Activated T-helper 1 cell treated with anti-CD3 and anti-CD28 coated beads, Interleukin-12 subunit alpha, Interleukin-12 subunit beta, Interleukin-2, Interleukin-4 antibody, amounts not matched to agents 30 ng/mL and 10 ng/mL and 1 ng/mL, durations not matched to agents 14 hours and 24 hours and 36 hours (primary cell): ENCODE measurements at regions not wholly inside any gene's neighbourhood (a gene's known extent, or its start where the extent isn't known, plus 50 kb on each side); places are given as distances from the start of the nearest gene placed in this dataset.

Experiments
- DNase-seq: peaks from one replicate; pipeline ENCODE4 v3.0.0; 2021; ENCODE audit warnings: low spot score
- H3K27ac Mint-ChIP-seq: one replicate; pipeline ENCODE4 v1.8.0; 2021; ENCODE audit warnings: mild to moderate bottlenecking, mixed read lengths
- H3K27me3 Mint-ChIP-seq: one replicate; pipeline ENCODE4 v1.8.0; 2022; ENCODE audit warnings: mild to moderate bottlenecking, moderate library complexity, mixed read lengths; ENCODE audit not compliant: insufficient read depth
- H3K36me3 Mint-ChIP-seq: one replicate; pipeline ENCODE4 v1.8.0; 2021; ENCODE audit warnings: low read depth, mixed read lengths
- H3K4me1 Mint-ChIP-seq: one replicate; pipeline ENCODE4 v1.8.0; 2021; ENCODE audit warnings: low read depth, mixed read lengths
- H3K4me3 Mint-ChIP-seq: one replicate; pipeline ENCODE4 v1.8.0; 2021; ENCODE audit warnings: mild to moderate bottlenecking, moderate library complexity, mixed read lengths
- H3K9me3 Mint-ChIP-seq: one replicate; pipeline ENCODE4 v1.8.0; 2021; ENCODE audit warnings: mixed read lengths
- intact Hi-C: fragments of 100-400 bp; cut with micrococcal nuclease; formaldehyde crosslinking; loops from one replicate; pipeline ENCODE4 v1.15.1; 2024

- DNase-seq: no peak
- Mint-ChIP-seq H3K9me3 (no peaks in the 10 kb centered on the region), H3K27ac (no peak overlapping the region), H3K27me3 (no peaks in the 10 kb centered on the region), H3K4me1 (no peaks in the 10 kb centered on the region), H3K4me3 (no peak overlapping the region), H3K36me3 (no peaks in the 10 kb centered on the region)
- intact Hi-C loops: no loop called here
Measured at GRCh38 chr2:206845877-206846276, 80.5 kb downstream of the FASTKD2 start.

GRCh38 chr2:206846331-206846730 is 80.9 kb downstream of the FASTKD2 start:
- intact Hi-C loops: no loop called here
- Mint-ChIP-seq H3K4me1 (no peaks in the 10 kb centered on the region), H3K27me3 (no peaks in the 10 kb centered on the region), H3K4me3 (no peak overlapping the region), H3K36me3 (no peaks in the 10 kb centered on the region), H3K27ac (no peak overlapping the region), H3K9me3 (no peaks in the 10 kb centered on the region)
- DNase-seq: no peak

GRCh38 chr2:206846981-206847834 is 81.8 kb downstream of the FASTKD2 start:
- no peaks in the 10 kb centered on the region for H3K4me1 Mint-ChIP-seq
- no peak for DNase-seq
- H3K27ac Mint-ChIP-seq: no peak overlapping the region
- intact Hi-C loops: no loop called here
- no peaks in the 10 kb centered on the region for H3K36me3 Mint-ChIP-seq
- H3K4me3 Mint-ChIP-seq: no peak overlapping the region
- H3K9me3 Mint-ChIP-seq: no peaks in the 10 kb centered on the region
- no peaks in the 10 kb centered on the region for H3K27me3 Mint-ChIP-seq

GRCh38 chr2:206850369-206850768 is 85.0 kb downstream of the FASTKD2 start:
- Mint-ChIP-seq H3K9me3 (no peaks in the 10 kb centered on the region), H3K27me3 (no peaks in the 10 kb centered on the region), H3K36me3 (no peaks in the 10 kb centered on the region), H3K4me1 (no peaks in the 10 kb centered on the region), H3K27ac (no peak overlapping the region), H3K4me3 (no peak overlapping the region)
- DNase-seq: no peak
- intact Hi-C loops: no loop called here

DNA sequence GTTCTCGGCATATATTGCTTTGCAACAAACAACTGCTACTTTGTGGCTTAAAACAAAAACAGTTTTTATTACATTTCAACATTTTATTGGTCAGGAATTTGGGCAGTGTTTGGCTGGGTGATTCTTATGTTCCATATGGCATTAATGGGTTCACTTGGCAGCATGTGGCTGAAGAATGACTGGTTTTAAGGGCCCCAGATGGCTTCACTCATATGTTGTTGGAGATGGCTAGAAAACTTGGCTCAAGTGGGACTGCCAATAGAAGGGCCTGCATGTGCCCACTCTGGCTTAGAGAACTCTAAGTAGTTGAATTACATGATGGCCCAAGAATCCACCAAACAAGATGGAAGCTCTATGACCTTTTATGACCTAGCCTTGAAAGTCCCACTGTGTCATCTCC is 86.1 kb downstream of the FASTKD2 start:
- H3K4me1 Mint-ChIP-seq: no peaks in the 10 kb centered on the region
- no peaks in the 10 kb centered on the region for H3K9me3 Mint-ChIP-seq
- H3K4me3 Mint-ChIP-seq: no peak overlapping the region
- intact Hi-C loops: no loop called here
- no peak overlapping the region for H3K27ac Mint-ChIP-seq
- no peaks in the 10 kb centered on the region for H3K27me3 Mint-ChIP-seq
- DNase-seq: no peak
- no peaks in the 10 kb centered on the region for H3K36me3 Mint-ChIP-seq

DNA sequence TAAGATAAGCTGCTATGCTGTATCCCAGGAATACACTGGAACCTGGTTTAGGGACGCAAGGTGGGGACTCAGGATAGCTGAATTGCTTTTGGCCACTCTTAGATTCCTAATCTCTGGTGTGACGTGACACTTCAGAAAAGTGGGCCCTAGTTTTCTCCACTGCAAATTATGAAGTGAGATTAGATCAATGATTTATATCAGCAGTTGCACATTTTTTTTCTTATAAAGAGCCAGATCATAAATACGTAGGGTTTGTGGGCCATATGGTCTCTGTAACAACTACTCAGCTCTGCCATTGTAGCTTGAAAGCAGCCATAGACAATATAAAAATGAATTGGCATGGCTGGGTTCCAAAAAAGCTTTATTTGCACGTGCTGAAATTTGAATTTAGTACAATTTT is 85.4 kb upstream of the CPO start:
- DNase-seq: no peak
- Mint-ChIP-seq H3K4me3 (no peak overlapping the region), H3K9me3 (no peaks in the 10 kb centered on the region), H3K27me3 (no peaks in the 10 kb centered on the region), H3K36me3 (no peaks in the 10 kb centered on the region), H3K27ac (no peak overlapping the region), H3K4me1 (peaks cover 10% of the 10 kb centered on the region)
- intact Hi-C loops: no loop called here

- Mint-ChIP-seq H3K9me3 (peaks cover 3% of the 10 kb centered on the region), H3K36me3 (peaks cover 3% of the 10 kb centered on the region), H3K27ac (no peak overlapping the region), H3K4me3 (no peak overlapping the region), H3K27me3 (no peaks in the 10 kb centered on the region), H3K4me1 (peaks cover 26% of the 10 kb centered on the region)
- intact Hi-C loops: no loop called here
- DNase-seq: no peak
Measured at GRCh38 chr2:206855585-206856433, 83.5 kb upstream of the CPO start.

DNA sequence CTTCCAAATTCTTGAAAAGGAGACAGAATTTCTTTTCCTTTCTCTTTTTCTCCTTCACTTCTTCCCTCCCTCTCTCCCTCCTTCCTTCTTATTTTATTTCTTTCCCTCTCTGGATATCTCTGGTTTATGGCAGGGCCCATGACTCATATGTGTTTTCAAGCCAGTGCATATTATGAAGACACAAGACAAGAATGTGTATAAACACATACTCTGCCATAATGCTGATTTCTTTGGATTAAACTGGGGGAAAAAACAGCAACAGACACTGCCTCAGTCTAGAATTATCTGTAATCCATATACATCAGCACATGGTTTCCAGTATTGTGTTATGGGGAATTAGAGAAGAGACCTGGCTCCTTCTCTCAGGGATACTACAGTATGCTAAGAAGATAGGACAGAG is 82.8 kb upstream of the CPO start:
- Mint-ChIP-seq H3K4me1 (peaks cover 26% of the 10 kb centered on the region), H3K36me3 (peaks cover 3% of the 10 kb centered on the region), H3K4me3 (no peak overlapping the region), H3K27me3 (no peaks in the 10 kb centered on the region), H3K27ac (no peak overlapping the region), H3K9me3 (peaks cover 3% of the 10 kb centered on the region)
- intact Hi-C loops: no loop called here
- no peak for DNase-seq

DNA sequence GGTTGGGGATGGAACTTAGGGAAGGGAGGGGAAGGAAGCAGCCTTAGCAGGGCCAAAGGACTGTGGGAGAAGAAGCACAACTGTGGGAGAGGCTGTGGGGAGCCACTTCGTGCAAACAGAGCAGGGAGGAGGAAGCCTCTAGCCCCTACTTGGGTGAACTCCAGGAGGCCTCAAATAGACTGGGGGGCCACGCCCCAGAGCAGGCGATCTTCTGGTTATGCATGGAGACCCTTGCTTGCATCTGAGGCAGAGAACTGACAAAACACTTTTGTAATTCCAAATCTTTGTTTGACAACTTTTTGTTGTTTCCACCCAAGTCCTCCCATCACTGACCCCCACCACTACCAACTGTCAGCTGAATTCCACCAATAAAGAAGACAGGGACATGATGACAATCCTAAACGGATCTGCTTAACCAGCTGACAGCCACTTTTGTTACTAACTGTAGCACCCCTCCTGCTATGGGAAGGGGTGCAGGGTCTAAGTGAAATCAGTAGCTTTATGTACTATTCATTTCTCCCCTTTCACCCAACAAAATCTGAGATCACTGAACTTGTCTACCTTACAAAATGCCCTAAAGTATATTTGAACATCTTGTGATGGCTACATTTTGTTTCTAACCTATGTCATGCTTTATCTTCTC is 80.5 kb upstream of the CPO start:
- H3K4me1 Mint-ChIP-seq: peaks cover 26% of the 10 kb centered on the region
- H3K4me3 Mint-ChIP-seq: peak overlapping the region; percentile 58
- H3K27ac Mint-ChIP-seq: peak overlapping the region; percentile 83
- H3K9me3 Mint-ChIP-seq: peaks cover 3% of the 10 kb centered on the region
- peaks cover 3% of the 10 kb centered on the region for H3K36me3 Mint-ChIP-seq
- H3K27me3 Mint-ChIP-seq: peaks cover 2% of the 10 kb centered on the region
- intact Hi-C loops: no loop called here
- no peak for DNase-seq

DNA sequence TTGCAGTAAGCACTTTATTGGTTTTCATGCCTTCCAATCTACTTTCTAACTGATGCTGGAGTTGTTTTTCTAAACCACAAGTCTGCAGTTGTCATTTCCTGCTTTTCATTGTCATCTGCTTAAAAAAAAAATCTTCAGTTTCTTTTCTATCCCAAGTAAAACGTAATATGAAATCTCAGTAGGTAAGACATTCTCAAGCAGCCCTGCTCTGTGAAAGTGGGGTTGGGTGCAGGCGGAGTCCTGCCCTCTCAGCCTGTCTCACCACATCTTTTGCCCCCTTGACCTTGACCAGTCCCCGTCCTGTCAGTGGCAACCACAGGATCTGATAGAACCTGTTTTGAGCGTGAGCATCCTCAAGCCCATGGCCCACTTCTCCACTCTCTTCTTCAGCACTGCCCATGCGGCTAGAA is 80.0 kb upstream of the CPO start:
- DNase-seq: peak; percentile 4
- Mint-ChIP-seq H3K27me3 (peaks cover 2% of the 10 kb centered on the region), H3K4me1 (peaks cover 26% of the 10 kb centered on the region), H3K4me3 (peak overlapping the region; percentile 58), H3K9me3 (peaks cover 3% of the 10 kb centered on the region), H3K27ac (peak overlapping the region; percentile 83), H3K36me3 (peaks cover 3% of the 10 kb centered on the region)
- intact Hi-C loops: no loop called here

DNA sequence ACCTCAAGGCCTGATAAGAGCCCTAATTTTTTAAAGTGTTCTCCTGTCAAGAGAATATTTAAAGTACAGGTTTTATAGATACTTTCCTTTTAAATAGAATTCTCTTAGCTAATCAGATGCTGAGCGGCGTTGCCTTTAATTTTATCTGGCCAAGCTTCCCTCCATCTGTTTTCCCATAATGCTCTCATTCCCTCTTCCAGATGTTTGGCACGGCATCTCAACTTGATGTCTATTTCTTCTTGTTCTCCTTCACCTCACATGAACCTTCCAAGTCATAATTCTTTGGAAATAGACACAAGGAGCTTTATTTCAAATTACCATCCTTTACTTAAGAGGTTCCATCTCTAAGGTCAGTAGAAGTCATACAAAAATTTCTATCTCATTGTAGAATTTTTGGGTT is 76.1 kb upstream of the CPO start:
- Mint-ChIP-seq H3K36me3 (peaks cover 3% of the 10 kb centered on the region), H3K27me3 (peaks cover 6% of the 10 kb centered on the region), H3K27ac (no peak overlapping the region), H3K4me1 (peaks cover 23% of the 10 kb centered on the region), H3K4me3 (no peak overlapping the region), H3K9me3 (peaks cover 3% of the 10 kb centered on the region)
- intact Hi-C loops: no loop called here
- DNase-seq: no peak

- Mint-ChIP-seq H3K4me1 (peaks cover 18% of the 10 kb centered on the region), H3K27me3 (peaks cover 6% of the 10 kb centered on the region), H3K4me3 (no peak overlapping the region), H3K36me3 (peaks cover 3% of the 10 kb centered on the region), H3K9me3 (peaks cover 3% of the 10 kb centered on the region), H3K27ac (no peak overlapping the region)
- intact Hi-C loops: no loop called here
- no peak for DNase-seq
Measured at GRCh38 chr2:206863716-206864115, 75.6 kb upstream of the CPO start.

- no peak overlapping the region for H3K4me3 Mint-ChIP-seq
- intact Hi-C loops: no loop called here
- no peaks in the 10 kb centered on the region for H3K36me3 Mint-ChIP-seq
- H3K27ac Mint-ChIP-seq: no peak overlapping the region
- no peaks in the 10 kb centered on the region for H3K4me1 Mint-ChIP-seq
- H3K9me3 Mint-ChIP-seq: no peaks in the 10 kb centered on the region
- H3K27me3 Mint-ChIP-seq: peaks cover 5% of the 10 kb centered on the region
- DNase-seq: no peak
Measured at GRCh38 chr2:206867006-206867405, 72.3 kb upstream of the CPO start.
